HG02943 (cell line): ENCODE measurements at regions not wholly inside any gene's neighbourhood (a gene's known extent, or its start where the extent isn't known, plus 50 kb on each side); places are given as distances from the start of the nearest gene placed in this dataset.
"Not testable (repeated sequence)": the region's sequence is repeated elsewhere in the genome, so short reads cannot be mapped to it uniquely, and the experiment has no call there.

Experiments
- ATAC-seq: cut with Tn5 transposase; IDR thresholded peaks from one replicate; pipeline ENCODE4 v1.9.1; 2021; ENCODE audit warnings: mild to moderate bottlenecking, low read depth, moderate library complexity; ENCODE audit not compliant: unreplicated experiment

DNA sequence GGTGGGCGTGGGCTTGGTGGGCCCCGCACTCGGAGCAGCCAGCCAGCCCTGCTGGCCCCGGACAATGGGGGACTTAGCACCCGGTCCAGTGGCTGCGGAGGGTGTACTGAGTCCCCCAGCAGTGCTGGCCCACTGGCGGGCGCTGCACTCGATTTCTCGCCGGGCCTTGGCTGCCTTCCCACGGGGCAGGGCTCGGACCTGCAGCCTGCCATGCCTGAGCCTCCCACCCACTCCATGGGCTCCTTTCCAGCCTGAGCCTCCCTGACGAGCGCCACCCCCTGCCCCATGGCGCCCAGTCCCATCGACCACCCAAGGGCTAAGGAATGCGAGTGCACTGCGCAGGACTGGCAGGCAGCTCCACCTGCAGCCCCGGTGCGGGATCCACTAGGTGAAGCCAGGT, 2147.6 kb downstream of the LRRC4C start:
- ATAC-seq = not testable (repeated sequence)

DNA sequence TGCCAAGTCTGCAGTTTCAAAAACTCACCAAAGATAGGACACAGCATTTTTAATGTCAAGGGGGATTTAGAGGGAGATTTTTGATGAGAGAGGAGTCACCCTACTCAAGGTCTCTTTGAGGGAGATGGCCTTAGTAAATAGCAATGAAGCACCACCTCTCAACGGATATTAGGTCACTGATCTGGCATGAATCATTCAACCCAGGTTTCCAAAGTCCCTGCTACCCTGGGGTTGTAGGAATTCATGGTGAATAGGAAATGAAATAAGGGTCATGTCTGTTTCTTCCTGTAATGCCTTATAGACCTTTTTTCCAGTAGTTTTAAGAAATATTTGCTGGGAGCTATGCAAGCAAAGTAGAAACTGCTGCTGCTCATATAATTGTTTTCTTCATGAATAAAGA, 2154.9 kb downstream of the LRRC4C start:
- ATAC-seq = no peak

DNA sequence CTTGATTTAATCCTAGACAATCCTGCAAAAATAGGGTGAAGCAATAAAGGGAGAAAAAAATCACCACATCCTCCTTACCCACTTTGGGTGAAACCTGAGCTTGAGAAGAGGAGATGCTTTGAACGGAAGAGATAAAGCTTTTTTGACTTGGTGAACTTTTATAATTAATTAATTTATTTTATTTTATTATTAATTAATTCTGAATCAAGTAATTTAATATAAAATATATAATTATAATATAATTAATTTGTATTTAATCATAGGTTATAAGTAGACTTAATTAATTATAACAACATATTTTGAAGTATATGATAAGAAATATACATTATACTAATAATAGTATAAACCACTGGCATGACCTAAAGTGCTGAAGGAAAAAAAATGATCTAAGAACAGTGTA, 2164.8 kb downstream of the LRRC4C start:
- ATAC-seq = no peak

DNA sequence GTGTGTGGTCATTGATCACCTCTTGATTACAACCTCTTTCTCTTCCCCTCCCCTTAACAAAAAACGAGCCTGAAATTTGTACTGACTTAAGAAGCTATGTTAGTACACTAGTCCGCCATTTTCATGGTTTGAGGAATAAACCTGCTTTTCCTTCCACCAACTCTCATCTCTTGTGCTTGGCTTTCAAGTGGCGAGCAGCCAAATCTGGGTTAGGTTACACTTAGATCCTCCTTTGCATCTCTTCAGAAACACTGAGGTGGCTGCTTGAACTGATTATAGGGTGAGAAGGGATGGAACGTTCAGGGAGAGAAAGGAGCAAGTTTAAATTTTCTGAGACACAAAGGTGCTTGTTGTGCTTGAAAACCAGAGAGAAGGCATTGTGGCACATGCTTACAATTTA, 2171.4 kb downstream of the LRRC4C start:
- ATAC-seq = no peak

DNA sequence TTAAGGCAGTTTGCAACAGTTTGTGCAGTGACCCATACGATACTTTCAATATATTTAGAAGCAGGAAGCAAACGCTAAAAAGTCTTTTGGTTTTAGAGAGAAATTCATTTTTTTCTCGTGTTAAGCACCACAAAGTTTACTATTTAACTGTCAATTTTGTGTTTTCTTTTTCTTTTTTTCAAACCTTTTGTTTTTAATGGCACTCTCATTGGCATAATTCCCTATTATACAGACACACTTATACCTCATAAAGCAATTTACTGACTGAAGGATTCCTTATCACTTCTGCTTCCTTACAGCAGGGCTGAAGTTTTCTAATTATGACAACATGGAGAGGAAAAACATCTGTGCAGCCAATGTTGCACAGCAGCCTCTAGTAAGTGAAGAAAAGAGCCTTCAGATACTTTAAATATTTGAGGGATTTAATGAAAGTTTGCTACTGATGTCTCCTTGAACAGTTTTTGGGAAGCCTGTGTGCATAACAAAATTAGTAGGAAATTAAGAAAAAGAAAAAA, 2191.2 kb downstream of the LRRC4C start:
- no peak for ATAC-seq

DNA sequence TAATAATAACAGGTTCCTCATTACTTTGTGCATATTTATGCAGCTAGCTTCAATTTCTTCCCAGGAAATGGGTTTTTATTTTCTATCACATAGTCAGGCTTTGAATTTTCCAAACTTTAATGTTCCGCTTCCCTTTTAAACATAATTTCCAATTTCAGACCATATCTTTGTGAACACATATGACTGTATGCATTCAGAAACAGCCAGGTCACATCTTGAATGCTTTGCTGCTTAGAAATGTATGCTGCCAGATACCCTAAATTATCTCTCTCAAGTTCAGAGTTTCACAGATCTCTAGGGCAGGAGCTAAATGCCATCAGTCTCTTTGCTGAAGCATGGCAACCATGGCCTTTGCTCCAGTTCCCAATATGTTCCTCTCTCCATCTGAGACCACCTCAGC, 2203.8 kb downstream of the LRRC4C start:
- no peak for ATAC-seq

DNA sequence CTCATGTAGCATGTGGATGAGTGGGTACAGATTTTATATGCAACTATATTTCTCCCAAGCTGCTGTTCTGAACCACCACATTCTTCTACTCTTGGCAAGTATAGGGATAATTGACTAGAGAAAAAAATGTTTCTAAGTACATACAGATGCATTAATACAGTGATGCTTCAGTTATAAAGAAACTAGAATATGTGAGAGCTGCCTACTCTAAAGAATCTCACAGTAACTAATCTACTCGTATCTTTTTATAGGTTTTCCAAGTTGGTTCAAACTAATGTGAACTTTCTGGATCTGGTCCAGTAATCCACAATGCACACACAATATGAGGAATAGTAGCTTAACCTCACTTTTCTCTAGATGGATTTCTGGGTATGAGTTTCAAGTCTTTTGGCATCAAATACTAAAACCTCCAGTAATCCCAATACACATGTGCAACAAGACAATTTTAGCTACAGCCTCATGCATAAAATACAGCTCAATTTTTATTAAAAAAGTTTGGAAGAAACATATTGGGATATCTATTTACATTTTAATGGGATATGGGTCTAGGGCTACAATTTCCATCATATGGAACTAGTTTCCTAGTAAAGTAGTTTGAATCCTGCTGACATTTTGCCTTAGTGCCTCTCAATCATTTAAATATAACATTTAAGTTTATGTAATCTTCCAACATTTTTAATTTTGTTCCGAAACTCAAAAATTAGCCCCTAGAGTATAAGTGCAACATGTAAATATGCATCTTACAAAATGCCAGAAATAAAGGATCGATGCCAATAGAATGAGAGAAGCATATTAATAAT, 2209.7 kb downstream of the LRRC4C start:
- no peak for ATAC-seq

DNA sequence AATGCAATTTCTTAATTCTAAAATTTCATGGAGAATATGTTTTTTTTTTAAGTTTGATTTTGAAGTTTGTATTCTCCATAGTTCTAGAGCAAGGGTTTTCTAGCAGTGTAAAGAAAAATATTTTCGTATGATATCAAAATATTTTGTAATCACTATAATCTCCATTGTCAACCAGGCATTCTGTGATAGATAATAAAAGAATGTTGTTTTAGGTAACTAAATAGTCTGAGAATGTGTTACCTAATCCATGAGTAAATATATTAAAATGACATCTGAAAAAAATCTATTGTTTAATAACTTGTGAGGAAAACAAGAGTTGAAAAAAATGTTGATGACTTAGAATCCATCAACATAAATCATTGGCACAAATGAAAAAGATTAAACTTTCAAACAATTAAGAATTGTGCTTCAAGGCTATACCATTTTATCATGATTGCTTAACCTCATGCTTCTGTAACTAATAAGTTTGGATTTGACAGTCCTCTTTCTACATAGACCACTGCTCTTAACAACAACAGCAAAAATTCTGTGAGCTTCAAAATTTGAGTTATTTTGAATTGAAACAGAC, 2211.8 kb downstream of the LRRC4C start:
- no peak for ATAC-seq

DNA sequence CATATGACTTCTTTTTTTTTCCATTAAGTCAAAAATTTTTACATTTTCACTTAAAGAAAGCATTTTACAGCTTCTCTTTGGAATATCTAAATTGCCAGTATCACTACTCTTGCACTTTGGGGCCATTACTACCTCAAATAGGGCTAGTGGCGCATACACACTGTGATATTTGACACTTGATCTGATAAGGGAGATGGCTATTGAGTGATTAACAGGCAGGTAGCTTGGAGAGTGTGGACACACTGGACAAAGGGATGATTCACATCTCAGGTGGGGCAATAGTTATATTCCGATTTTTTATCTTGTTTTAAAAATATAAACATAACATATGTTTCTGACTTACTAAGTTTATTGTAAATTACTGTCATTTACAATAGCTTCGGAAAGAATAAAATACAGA, 2219.9 kb downstream of the LRRC4C start:
- ATAC-seq = no peak

DNA sequence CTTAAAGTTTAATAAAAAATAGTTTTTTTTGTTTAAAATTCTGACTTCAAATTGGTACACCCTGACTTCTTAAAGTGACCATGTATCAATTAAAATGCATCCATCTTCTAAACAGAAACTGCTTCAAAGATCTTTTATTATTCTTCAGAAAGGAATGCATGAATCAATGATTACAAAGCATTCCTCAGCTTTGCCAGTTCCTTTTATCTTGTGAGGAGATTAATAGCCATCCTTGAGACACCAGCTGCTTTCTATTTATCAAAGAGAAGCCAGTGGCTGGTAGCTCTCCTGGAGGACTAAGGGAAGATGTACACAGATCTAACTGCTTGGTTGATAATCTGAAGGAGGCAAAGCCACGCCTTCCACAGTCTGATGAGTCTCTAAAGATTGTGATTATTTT, 2222.5 kb downstream of the LRRC4C start:
- no peak for ATAC-seq

DNA sequence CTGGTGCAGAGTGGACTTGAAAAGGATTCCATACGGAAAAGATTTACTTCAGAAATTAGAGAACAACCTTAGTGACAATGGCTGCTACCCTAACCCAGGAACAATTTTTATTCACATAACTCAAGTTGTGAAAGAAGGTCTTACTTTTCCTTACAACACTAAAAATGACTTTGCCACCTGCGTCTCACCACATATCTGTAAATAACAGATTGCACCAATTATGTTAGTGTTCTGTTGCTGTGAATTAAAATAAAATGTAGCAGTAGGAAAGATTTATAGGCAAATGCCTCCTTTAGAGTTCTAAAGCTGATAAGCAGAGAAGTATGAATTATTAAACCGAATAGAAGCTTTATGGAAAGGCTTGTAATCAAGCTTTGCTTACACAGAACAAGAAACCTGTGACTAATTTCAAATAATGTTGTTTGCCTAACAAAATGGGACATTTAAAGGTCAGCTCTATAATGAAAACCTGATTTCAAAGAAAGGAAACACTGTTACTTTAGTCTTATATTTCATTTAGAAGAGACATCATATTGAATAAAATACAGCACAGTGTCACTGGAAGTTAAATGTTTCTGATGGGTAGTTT, 2237.8 kb downstream of the LRRC4C start:
- no peak for ATAC-seq

DNA sequence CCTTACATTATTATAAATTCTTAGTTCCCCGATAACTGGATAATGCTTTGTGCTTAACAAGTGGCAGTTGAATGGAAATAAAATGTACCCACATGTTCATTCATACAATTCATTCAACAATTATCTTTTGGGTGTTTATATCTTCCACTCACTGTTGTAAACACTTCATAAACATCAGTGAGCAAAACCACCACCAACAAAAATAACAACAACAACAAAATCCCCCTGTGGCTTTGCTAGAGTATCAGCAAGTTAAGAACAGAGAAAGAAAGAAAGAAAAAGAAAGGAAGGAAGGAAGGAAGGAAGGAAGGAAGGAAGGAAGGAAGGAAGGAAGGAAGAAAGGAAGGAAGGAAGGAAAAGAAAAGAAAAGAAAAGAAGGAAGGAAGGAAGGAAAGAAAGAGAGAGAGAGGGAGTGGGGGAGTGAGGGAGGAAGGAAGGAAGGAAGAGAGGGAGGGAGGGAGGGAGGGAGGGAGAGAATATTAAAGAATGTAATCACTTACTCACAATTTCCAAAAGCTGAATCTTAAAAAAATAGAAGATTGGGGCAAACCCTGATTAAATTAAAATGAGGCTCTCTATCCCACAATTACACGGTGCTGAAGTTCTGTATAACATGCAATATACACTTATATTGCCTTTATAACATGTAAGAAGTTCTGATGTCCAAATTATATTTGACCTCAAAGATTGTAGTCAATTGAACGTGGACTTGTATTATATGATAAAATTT, 2238.8 kb downstream of the LRRC4C start:
- ATAC-seq = no peak

DNA sequence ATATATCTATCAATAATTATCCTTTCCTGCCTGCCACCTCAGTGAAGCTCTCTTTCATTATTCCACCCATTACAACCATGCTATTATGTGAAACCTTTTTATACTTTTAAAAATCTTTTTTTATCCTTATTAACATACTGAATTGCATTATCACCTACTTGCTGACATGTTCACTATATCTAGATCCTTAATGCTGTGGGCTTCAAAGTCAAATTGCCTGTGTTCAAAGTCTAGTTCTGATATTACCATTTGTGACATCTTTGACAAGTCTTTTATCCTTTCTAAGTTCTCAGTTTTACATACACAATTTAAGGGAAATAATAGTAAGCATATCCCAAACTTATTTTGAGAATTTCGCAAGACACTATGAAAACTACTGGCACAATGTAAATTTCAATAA, 2239.4 kb downstream of the LRRC4C start:
- ATAC-seq = no peak

DNA sequence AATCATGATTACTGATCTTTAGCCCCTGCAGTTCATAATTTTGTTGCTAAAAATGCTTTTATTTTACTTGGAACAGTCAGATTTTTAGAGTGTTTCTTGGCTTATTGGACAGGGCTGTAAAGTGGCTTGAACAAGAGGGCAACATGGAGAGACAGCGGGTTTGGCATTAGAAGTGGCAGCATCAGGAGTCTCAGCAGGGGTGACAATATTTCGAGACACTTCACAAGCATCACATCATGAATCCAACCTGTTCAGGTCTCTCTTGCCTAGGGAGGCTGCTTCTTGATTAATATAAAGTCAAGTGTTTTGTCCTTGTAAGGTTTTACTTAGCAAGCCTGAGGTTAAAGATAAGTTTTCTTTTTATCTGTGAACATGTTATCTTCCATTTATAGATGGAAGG, 2249.5 kb downstream of the LRRC4C start:
- no peak for ATAC-seq

DNA sequence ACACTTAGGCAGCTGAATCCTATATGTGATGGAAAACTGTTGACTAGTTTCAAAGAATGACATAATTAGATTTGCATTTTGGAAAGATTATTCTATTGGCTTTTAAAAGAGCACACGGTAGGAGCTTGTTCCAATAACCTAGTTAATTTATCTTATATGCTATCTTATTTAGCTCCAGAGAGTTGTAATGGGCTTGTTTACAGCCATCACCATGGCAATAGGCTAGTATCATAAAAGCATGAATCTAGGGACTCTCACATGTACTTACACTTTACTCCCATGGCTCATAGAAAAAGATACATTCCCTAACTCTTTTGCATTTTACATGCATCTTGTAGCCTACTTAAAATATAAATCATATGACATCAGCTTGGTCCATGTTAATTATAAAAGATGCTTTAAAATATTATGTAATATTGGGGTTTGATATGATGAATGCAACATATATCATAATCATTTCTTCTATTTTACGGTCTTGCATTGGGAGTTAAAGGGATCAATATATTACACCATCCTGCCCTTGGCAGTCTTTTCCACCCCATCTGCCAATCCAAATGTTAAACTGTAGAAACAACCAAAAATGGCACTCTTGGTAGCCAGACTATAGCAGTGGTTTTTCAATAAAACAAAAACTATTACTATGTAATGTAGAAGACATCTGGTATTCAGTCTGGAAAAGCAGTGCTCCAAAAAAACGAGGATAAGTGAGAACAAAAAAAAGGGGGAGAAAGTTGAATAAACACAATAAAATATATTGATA, 2254.0 kb downstream of the LRRC4C start:
- no peak for ATAC-seq

DNA sequence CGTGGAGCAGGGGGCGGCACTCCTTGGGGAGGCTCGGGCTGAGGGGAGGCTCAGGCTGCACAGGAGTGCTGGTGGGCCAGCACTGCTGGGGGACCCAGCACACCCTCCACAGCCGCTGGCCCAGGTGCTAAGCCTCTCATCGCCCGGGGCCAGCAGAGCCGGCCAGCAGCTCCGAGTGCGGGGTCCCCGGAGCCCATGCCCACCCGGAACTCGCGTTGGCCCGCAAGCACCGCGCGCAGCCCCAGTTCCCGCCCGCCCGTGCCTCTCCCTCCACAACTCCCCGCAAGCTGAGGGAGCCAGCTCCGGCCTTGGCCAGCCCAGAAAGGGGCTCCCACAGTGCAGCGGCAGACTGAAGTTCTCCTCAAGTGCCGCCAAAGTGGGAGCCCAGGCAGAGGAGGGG, 2266.8 kb downstream of the LRRC4C start:
- no peak for ATAC-seq

DNA sequence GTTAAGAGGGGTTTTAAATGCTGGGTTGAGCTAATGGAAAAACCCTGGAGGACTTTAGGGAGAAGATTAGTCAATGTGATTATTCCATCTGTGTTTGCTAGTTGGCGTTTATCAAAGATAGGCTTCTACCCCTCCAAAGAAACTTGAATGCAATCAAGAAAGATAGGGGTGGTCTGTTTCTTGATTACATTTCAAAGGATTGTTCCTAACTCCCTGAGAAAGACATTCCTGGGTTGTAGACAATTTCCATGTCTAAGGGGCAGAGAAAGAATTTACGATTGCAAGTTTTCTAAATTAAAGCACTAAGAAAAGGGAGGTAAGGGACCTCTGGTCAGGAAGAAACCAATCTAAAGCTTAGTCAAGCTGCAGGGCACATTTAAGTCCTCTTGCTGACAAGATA, 2268.7 kb downstream of the LRRC4C start:
- no peak for ATAC-seq

DNA sequence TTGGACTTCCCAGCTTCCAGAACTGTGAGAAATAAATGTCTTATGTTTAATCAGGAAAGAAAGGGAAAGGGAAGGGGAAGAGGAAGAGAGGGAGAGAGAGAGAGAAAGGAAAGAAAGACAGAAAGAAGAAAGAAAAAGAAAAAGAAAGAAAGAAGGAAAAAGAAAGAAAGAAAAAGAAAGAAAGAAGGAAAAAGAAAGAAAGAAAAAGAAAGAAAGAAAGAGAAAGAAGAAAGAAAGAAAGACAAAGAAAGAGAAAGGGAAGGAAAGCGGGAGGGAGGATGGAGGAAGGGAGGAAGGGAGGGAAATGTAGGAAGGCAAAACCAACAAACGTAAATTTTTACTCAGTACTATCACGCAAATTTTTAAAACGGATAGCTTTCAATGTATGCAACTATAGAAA, 2281.8 kb downstream of the LRRC4C start:
- ATAC-seq = no peak

DNA sequence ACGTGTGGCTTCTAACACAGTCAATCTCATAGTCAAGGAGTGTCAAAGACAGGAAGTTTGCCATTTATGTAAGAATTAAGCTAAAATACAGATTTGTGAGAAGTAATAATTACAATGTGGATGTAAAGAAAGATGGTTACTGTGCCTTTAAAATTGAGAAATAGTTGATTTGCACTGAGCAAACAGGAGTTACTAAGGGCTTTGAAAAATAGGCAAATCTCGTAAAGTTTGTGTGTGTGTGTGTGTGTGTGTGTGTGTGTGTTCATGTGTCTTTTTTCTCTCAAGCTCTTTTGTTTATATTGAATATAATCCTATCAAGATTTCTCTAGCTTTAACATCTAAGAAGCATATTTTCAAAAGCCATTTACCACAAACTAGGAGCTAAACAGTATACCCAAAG, 2284.5 kb downstream of the LRRC4C start:
- no peak for ATAC-seq

DNA sequence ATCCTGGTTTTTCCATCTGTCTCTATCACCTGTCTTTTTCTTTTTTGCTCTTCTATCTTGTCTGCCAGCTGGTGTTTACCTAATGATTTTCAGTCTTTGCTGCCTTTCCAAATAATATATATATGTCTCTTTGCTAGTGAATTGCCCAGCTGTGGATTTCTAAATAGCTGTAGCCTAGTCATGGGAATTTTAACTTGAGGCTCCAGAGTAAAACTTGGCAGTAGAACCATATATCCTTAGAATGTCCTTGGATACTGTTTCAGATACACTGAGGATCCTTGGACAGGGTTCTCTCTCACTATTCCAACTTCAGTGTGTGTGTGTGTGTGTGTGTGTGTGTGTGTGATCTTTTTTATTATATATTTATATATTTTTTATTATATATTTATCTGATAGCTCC, 2285.3 kb downstream of the LRRC4C start:
- no peak for ATAC-seq

DNA sequence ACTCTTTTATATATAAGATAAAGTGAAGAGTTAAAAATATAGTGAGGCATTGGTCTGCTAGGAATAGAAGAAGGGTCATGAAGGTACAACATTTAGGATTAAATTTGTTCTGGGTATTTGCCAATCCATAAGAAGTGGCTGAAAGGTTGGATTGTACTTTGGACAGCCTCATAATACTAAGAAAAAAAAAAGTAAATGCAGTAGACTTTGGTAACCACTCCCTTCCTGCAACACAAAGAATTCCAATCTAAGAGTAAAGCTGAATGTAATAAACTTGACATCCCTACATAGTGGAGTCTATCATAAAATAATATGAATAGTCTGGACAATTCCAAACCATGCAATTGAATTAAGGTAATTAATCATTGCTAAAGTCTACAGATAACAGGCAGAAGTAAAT, 2294.4 kb downstream of the LRRC4C start:
- ATAC-seq = no peak
